ENCODE measurements at regions not wholly inside any gene's neighbourhood (a gene's known extent, or its start where the extent isn't known, plus 50 kb on each side); places are given as distances from the start of the nearest gene placed in this dataset.

GRCh38 chr15:47397655-47398054 is 319.6 kb upstream of the SEMA6D start:
- no peak for DNase-seq

DNA sequence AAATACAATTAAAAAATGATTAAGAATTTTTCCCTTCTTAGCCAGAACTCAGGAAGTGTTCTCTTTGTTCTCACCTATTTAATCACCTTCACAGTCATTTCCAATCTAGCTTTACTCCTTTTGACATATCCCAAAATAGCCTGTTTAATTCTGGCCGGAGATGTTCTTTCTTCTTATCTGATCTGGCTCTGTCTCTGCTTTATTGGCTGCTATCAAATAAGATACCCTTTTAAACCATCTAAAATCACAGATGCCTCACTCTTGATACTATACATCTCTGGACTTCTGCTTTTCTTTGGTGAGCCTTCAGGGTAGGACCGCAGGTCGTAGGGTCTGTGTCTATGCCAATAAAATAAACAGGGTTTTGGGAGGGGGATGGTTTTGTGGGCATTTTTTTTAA is 319.2 kb upstream of the SEMA6D start:
- no peak for DNase-seq

DNA sequence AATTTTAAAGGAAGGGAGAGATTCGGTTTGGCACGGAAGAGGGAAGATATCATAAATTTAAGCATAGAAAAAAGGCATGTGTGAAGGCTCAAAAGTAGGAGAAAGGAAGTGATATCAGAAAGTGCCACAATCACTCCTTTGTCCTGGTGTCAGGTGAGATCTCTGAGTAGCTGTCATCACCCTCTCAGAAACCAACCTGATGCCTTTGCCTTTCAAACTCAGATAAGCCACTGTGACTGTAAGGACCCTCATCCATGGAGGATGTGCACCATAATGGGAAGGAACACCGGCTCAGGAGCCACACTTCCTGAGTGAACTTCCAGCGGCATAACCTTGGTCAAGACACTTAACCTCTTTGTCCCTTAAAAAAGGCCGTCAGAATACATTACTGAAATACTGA is 318.7 kb upstream of the SEMA6D start:
- DNase-seq, result no peak

GRCh38 chr15:47399100-47399499 is 318.2 kb upstream of the SEMA6D start:
- no peak for DNase-seq

- no peak for DNase-seq
These were observed 316.7 kb upstream of the SEMA6D start for GRCh38 chr15:47400603-47401002.

GRCh38 chr15:47401427-47401826 is 315.9 kb upstream of the SEMA6D start:
- DNase-seq, result no peak

DNA sequence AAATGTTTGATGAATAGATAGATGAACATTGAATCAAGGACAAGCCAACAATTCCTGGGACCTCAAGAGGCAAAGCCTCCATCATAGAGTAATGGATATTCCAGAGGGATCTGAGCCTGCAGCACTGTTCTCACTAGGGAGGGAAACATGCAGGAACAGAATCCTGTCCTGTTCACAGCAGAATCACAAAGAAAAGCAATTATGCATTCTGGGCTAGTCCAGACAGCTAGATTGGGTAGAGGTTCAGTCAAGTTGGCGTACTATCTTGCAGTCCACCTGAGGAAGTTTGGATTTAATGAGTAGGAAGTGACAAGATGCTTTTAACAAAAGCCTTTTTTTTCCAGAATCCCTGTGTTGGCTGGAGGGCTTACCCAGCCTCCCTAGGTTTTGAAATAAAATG is 314.5 kb upstream of the SEMA6D start:
- DNase-seq, result no peak

DNA sequence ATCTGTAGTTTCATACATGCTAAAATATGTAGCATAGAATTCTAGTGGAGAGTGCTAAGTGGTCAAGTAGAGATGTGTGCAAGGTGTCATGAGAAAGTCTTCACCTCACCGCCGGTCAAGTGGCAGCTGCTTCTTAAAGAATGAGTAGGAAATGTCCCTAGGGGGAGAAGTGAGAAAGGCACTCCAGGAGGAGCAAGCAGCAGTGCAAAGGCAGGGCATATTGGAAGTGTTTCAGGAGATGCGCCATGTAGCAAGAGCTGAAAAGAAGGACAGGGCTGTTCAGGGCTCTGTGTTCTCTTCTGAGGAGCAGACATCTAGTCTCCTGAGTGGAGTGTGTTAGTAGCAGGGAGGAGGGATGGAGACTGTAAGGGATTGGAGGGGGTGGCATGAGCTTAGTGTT is 312.4 kb upstream of the SEMA6D start:
- DNase-seq, result no peak

- no peak for DNase-seq
These were observed 311.7 kb upstream of the SEMA6D start for GRCh38 chr15:47405365-47406162.

GRCh38 chr15:47407692-47408091 is 309.6 kb upstream of the SEMA6D start:
- DNase-seq, result no peak

DNA sequence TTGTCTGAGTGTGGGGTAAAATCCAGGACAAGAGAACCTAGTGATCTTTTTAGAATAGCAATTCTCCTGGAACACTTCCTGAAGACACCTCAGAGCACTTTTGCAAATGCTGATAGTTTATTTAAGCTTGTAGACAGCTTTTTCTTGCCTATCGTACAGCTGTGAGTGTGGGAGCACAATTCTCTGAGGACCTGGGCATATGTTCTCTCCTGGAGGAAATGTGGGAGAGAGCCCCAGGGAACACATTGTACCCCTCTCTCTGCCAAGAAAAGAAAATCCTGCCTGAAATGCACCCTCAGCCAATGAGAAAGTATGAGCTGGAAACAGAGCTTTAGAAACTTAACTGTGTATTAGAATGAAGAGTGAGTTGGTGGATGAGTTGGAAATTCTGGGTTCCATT is 308.3 kb upstream of the SEMA6D start:
- DNase-seq, result no peak

DNA sequence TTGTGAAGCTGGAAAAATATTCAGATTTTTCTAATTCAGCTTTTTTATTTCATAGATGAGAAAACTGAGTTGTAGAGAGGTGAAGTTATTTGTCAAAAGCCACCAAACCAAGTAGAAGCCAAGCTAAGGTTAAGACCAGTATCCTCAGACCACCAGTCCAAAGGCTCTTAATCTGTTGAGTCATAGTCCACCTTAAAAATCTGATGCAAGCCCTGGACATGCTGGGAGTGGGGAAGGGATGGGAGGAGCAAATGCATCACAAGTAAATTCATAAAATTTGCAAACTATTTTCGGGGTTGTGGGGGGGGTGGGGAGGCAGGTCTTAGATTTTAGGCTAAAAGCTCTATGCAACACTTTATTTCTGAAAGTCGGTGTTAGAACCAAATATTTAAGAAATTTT is 307.7 kb upstream of the SEMA6D start:
- no peak for DNase-seq

- DNase-seq, result no peak
These were observed 307.1 kb upstream of the SEMA6D start for GRCh38 chr15:47410247-47410646.

DNA sequence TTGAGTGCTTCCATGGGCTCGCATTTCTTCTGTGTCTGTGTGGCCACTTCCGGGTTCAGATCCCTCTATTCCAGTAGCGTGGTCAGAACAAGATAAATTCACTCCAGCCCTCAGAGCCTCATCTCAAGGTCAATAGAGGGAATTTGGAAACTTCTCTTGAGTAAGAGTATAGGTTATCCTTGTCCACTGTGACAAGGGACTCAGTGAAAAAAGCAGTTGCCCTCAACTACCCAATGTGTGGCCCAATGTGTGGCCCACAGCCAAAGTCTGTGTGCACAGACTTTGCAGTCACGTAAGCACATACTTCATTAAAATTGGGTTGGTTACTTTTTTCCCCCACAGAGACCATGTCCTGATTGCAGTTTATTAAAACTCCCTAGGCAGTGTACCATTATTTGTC is 305.6 kb upstream of the SEMA6D start:
- DNase-seq, result no peak

GRCh38 chr15:47412136-47412535 is 305.2 kb upstream of the SEMA6D start:
- no peak for DNase-seq

GRCh38 chr15:47412802-47413201 is 304.5 kb upstream of the SEMA6D start:
- no peak for DNase-seq

DNA sequence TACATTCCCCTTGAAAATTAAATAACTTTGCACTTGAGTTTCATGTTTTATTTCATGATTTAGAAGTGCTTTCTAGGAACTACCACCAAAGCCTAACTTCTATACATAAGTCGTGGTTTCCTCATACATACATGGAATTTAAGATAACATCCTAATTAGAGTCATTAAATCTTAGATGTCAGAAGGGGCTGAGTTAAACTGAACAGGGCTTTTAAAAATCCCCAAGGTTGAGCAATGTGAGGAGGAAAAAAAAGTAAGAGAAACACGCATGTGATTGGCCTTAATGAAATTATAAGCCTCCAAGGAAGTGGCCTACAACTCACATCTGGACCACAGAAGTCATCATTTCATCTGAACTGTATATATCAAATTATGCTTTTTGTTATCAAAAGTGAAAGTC is 303.1 kb upstream of the SEMA6D start:
- no peak for DNase-seq

DNA sequence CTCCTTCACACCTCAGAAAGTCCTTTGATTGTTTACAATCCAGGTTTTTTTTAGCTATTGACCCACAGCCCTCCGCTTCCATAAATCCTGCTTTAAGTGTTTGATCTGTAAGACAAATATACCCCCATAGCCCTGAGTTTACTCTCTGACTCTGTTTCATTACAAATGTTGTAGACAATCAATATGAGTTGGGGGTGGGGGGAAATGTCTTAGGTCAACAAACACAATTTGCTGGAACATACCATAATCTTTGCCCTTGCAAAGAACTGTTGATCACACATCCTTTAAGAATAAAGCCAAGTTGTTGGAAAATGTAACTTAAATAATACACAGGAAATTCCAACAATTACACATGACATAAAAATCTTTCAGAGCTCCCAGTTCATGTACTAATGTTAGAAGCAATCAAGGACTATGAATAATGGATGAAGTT is 301.8 kb upstream of the SEMA6D start:
- peak; percentile 21 for DNase-seq

- no peak for DNase-seq
These were observed 294.2 kb upstream of the SEMA6D start for GRCh38 chr15:47422881-47423665.

DNA sequence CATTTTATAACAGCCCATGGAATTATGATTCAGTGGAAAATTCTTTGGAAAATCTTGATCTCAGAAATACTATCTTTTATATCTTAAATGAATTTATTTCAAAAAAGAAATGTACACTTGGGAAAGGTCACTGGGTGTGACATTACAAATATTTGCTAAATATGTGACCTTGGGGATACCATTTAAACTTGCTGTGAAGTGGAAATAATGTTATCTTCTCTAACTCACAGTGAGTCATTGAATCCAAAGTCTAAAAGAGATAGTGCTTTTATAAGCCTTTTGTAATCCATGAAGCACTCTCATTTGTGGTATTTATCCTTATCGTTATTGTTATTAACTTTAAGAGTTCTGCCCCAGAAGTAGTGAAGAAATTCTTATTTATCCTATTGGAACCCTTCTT is 289.8 kb upstream of the SEMA6D start:
- DNase-seq, result no peak

- DNase-seq, result no peak
These were observed 287.9 kb upstream of the SEMA6D start for GRCh38 chr15:47429376-47429775.

DNA sequence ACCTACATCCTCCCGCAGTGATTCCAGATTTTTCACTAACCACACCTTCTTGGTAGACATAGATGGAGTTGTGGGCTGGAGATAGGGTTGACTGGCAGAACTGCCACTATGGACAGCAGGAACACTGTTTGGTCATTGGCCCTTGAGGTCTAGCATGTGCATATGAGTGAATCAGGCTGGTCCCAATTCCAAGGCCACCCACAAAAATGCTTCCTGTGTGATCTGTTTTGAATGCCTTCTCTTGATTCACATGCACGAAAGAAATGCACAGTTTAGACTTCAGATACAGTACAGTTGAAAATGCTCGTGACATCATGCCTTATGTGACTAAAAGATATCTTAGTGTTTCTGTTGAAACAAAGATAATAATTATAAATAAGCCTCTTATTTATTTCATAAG is 285.8 kb upstream of the SEMA6D start:
- no peak for DNase-seq

- DNase-seq, result no peak
These were observed 284.5 kb upstream of the SEMA6D start for GRCh38 chr15:47432826-47433225.

GRCh38 chr15:47434596-47434995 is 282.7 kb upstream of the SEMA6D start:
- DNase-seq, result no peak

DNA sequence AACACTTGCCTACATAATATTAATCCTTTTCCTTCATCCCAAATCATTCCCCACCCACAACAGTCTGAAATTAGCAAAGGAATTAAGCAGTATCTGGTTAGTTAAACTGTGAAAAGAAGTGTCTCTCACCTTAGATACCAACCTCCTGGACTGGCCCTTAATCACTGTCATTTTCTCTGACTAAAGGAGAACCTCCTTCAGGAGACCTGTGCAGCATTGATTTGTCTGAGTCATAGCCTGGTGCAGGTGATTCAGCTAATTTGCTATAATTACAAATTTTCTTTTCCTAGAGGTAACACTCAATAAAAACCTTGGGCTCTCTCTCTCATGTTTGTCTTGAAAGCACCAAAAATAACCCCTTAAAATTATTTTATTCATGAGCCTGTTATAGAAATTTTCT is 279.8 kb upstream of the SEMA6D start:
- DNase-seq, result no peak
